WTC11 (cell line): ENCODE measurements at regions not wholly inside any gene's neighbourhood (a gene's known extent, or its start where the extent isn't known, plus 50 kb on each side); places are given as distances from the start of the nearest gene placed in this dataset.

Source experiments
- ATAC-seq: fragments of 200-7000 bp; cut with Tn5 transposase; 2 replicates; pipeline ENCODE4 v1.10.0; 2021; ENCODE audit warnings: mild to moderate bottlenecking, moderate library complexity
- CTCF ChIA-PET: fragments of 300-600 bp; sonication (Branson Sonifier 250); formaldehyde crosslinking; loops from one replicate; lab custom pipeline; 2021; ENCODE audit warnings: antibody characterized with exemption; lab: Charles Lee
- POLR2A ChIA-PET: fragments of 350-600 bp; sonication (Branson Sonifier 250); formaldehyde crosslinking; loops from one replicate; lab custom pipeline; 2021; ENCODE audit warnings: antibody characterized with exemption; lab: Charles Lee
- DNase-seq: peaks from one replicate; pipeline ENCODE4 v3.0.0; 2021; ENCODE audit warnings: low spot score
- H3K27ac Mint-ChIP-seq: 2 replicates; pipeline ENCODE4 v1.8.0; 2021; ENCODE audit warnings: mixed read lengths
- H3K27me3 Mint-ChIP-seq: 2 replicates; pipeline ENCODE4 v1.8.0; 2021; ENCODE audit warnings: low read depth, mild to moderate bottlenecking, moderate library complexity, mixed read lengths
- H3K36me3 Mint-ChIP-seq: 2 replicates; pipeline ENCODE4 v1.8.0; 2021; ENCODE audit warnings: mixed read lengths
- H3K4me1 Mint-ChIP-seq: 2 replicates; pipeline ENCODE4 v1.8.0; 2022; ENCODE audit warnings: mixed read lengths
- H3K4me3 Mint-ChIP-seq: 2 replicates; pipeline ENCODE4 v1.8.0; 2021; ENCODE audit warnings: mild to moderate bottlenecking, moderate library complexity, mixed read lengths
- H3K9me3 Mint-ChIP-seq: 2 replicates; pipeline ENCODE4 v1.8.0; 2021; ENCODE audit warnings: mixed read lengths
- ESRRA ChIP-seq: sonication (generic); formaldehyde crosslinking; IDR thresholded peaks from 2 replicates; pipeline ENCODE4 v1.8.1; 2022; ENCODE audit warnings: mild to moderate bottlenecking, missing genetic modification reagents, borderline replicate concordance
- GRHL2 ChIP-seq: fragments of 250-450 bp; sonication (Bioruptor Pico); IDR thresholded peaks from 2 replicates; pipeline ENCODE4 v1.8.0; 2022; ENCODE audit warnings: mild to moderate bottlenecking, moderate library complexity; ENCODE audit not compliant: insufficient replicate concordance, severe bottlenecking
- GTF2I ChIP-seq: fragments of 250-450 bp; sonication (Bioruptor Pico); conservative IDR thresholded peaks from 2 replicates; pipeline ENCODE4 v1.4.0; 2021; ENCODE audit warnings: mild to moderate bottlenecking
- HMGA2 ChIP-seq: fragments of 250-450 bp; sonication (Bioruptor Pico); IDR thresholded peaks from 2 replicates; pipeline ENCODE4 v1.4.0; 2021; ENCODE audit warnings: mild to moderate bottlenecking, moderate library complexity
- MXD4 ChIP-seq: fragments of 250-450 bp; sonication (Bioruptor Pico); IDR thresholded peaks from 2 replicates; pipeline ENCODE4 v1.8.0; 2021; ENCODE audit warnings: mild to moderate bottlenecking, moderate library complexity, borderline replicate concordance
- OVOL2 ChIP-seq: fragments of 250-450 bp; sonication (Bioruptor Pico); IDR thresholded peaks from 2 replicates; pipeline ENCODE4 v1.9.0; 2021; ENCODE audit warnings: mild to moderate bottlenecking, borderline replicate concordance
- SMAD3 ChIP-seq: sonication (generic); formaldehyde crosslinking; IDR thresholded peaks from 2 replicates; pipeline ENCODE4 v1.8.0; 2022; ENCODE audit warnings: missing genetic modification reagents, mild to moderate bottlenecking, borderline replicate concordance
- TCF7 ChIP-seq: sonication (generic); formaldehyde crosslinking; IDR thresholded peaks from 2 replicates; pipeline ENCODE4 v1.8.0; 2022; ENCODE audit warnings: mild to moderate bottlenecking, low read depth, missing genetic modification reagents, moderate library complexity
- ZNF121 ChIP-seq: sonication (generic); formaldehyde crosslinking; IDR thresholded peaks from 2 replicates; pipeline ENCODE4 v1.8.0; 2023; ENCODE audit warnings: missing genetic modification reagents
- ZNF671 ChIP-seq: fragments of 250-450 bp; sonication (Bioruptor Pico); IDR thresholded peaks from 2 replicates; pipeline ENCODE4 v1.8.0; 2021; ENCODE audit warnings: mild to moderate bottlenecking
- TF ChIP-seq, protein P1 (sequence below): sonication (generic); formaldehyde crosslinking; IDR thresholded peaks from 2 replicates; pipeline ENCODE4 v1.8.1; 2023; ENCODE audit warnings: mild to moderate bottlenecking, missing genetic modification reagents, borderline replicate concordance
- TF ChIP-seq, protein P2 (sequence below): sonication (generic); formaldehyde crosslinking; IDR thresholded peaks from 2 replicates; pipeline ENCODE4 v1.8.1; 2022; ENCODE audit warnings: low read depth, mild to moderate bottlenecking, moderate library complexity, missing genetic modification reagents, borderline replicate concordance
- TF ChIP-seq, protein P3 (sequence below): fragments of 250-450 bp; sonication (Bioruptor Pico); IDR thresholded peaks from 2 replicates; pipeline ENCODE4 v1.9.0; 2021; ENCODE audit warnings: mild to moderate bottlenecking
- TF ChIP-seq, protein P4 (sequence below): sonication (generic); formaldehyde crosslinking; IDR thresholded peaks from 2 replicates; pipeline ENCODE4 v1.8.0; 2022; ENCODE audit warnings: mild to moderate bottlenecking, missing genetic modification reagents

DNA sequence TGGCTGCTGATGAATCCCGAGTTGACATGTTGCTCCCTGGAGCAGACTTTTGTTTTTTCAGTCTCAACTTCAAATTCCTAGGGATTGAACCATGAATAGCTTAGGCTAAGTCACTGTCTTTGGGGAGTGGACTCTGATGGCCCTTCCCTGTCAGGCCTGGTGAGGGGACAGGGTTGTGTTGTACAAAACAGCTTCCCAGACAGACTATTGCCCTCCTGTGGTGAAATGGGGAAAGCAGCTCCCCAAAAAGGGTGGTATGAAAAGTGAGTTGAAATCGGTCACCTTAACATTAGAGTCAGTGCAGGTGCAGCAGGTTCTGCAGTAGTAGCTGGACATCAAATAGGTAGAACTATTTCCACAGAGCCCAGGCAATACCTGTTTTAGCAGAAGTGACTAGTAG is 775.6 kb downstream of the ROBO2 start:
- CTCF ChIA-PET = interaction anchor here (0.9 to 1.6 kb wide), 7 partner anchors 9 to 830 kb away, joined by 3 to 7 read pairs (median 3); no protein-coding TSS in a partner anchor
- ATAC-seq (peak; percentile 84), DNase-seq (peak; percentile 44)
- Mint-ChIP-seq H3K4me3 (no peak overlapping the region), H3K36me3 (no peaks in the 10 kb centered on the region), H3K4me1 (peaks cover 7% of the 10 kb centered on the region), H3K27me3 (no peaks in the 10 kb centered on the region), H3K27ac (no peak overlapping the region), H3K9me3 (0 out of 2 replicates have a peak, but pooled peaks cover 3% of the 10 kb centered on the region)
- POLR2A ChIA-PET = no interaction called here
- TF ChIP-seq, protein P1, sequence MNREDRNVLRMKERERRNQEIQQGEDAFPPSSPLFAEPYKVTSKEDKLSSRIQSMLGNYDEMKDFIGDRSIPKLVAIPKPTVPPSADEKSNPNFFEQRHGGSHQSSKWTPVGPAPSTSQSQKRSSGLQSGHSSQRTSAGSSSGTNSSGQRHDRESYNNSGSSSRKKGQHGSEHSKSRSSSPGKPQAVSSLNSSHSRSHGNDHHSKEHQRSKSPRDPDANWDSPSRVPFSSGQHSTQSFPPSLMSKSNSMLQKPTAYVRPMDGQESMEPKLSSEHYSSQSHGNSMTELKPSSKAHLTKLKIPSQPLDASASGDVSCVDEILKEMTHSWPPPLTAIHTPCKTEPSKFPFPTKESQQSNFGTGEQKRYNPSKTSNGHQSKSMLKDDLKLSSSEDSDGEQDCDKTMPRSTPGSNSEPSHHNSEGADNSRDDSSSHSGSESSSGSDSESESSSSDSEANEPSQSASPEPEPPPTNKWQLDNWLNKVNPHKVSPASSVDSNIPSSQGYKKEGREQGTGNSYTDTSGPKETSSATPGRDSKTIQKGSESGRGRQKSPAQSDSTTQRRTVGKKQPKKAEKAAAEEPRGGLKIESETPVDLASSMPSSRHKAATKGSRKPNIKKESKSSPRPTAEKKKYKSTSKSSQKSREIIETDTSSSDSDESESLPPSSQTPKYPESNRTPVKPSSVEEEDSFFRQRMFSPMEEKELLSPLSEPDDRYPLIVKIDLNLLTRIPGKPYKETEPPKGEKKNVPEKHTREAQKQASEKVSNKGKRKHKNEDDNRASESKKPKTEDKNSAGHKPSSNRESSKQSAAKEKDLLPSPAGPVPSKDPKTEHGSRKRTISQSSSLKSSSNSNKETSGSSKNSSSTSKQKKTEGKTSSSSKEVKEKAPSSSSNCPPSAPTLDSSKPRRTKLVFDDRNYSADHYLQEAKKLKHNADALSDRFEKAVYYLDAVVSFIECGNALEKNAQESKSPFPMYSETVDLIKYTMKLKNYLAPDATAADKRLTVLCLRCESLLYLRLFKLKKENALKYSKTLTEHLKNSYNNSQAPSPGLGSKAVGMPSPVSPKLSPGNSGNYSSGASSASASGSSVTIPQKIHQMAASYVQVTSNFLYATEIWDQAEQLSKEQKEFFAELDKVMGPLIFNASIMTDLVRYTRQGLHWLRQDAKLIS (CRISPR knock-in tag) = no peak
- peak; percentile 77; the same call in 1 of the 2 replicates for TF ChIP-seq ZNF121 (CRISPR knock-in tag)

DNA sequence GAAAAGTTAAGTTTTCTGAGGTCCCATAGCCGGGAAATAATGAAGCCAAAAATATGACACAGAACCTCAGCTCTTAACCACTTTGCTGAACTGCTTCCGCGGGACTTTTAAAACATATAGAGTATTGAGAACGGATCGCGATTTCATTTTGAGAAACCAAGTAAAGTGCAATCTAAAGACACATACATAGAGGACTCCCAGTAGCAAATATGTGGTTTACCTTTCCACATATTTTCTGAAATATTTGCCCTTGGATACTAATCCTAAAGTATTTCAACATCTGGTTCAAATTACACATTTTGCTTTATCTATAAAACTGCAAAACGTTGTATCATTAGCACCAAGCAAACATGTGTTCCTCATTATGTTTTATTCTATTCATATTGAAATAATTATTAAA is 776.5 kb downstream of the ROBO2 start:
- no peak for TF ChIP-seq MXD4 (CRISPR knock-in tag)
- TF ChIP-seq SMAD3 (CRISPR knock-in tag) = no peak
- TF ChIP-seq GRHL2 (CRISPR knock-in tag) = no peak
- TF ChIP-seq, protein P1 (CRISPR knock-in tag) = no peak
- TF ChIP-seq ESRRA = no peak
- no peak for TF ChIP-seq GTF2I
- no peak for TF ChIP-seq OVOL2 (CRISPR knock-in tag)
- TF ChIP-seq ZNF671 (CRISPR knock-in tag) = no peak
- TF ChIP-seq HMGA2 (CRISPR knock-in tag) = no peak
- TF ChIP-seq, protein P2, sequence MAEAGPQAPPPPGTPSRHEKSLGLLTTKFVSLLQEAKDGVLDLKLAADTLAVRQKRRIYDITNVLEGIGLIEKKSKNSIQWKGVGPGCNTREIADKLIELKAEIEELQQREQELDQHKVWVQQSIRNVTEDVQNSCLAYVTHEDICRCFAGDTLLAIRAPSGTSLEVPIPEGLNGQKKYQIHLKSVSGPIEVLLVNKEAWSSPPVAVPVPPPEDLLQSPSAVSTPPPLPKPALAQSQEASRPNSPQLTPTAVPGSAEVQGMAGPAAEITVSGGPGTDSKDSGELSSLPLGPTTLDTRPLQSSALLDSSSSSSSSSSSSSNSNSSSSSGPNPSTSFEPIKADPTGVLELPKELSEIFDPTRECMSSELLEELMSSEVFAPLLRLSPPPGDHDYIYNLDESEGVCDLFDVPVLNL = no peak
- TF ChIP-seq TCF7 = no peak
- TF ChIP-seq, protein P3, sequence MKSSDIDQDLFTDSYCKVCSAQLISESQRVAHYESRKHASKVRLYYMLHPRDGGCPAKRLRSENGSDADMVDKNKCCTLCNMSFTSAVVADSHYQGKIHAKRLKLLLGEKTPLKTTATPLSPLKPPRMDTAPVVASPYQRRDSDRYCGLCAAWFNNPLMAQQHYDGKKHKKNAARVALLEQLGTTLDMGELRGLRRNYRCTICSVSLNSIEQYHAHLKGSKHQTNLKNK (CRISPR knock-in tag) = no peak
- TF ChIP-seq, protein P4, sequence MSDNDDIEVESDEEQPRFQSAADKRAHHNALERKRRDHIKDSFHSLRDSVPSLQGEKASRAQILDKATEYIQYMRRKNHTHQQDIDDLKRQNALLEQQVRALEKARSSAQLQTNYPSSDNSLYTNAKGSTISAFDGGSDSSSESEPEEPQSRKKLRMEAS = no peak
- H3K36me3 Mint-ChIP-seq = no peaks in the 10 kb centered on the region
- DNase-seq (no peak), ATAC-seq (no peak)
- H3K9me3 Mint-ChIP-seq = 0 out of 2 replicates have a peak, but pooled peaks cover 3% of the 10 kb centered on the region
- H3K4me1 Mint-ChIP-seq = peaks cover 8% of the 10 kb centered on the region
- POLR2A ChIA-PET = no interaction called here
- no peak overlapping the region for H3K4me3 Mint-ChIP-seq
- no peaks in the 10 kb centered on the region for H3K27me3 Mint-ChIP-seq
- CTCF ChIA-PET = no interaction called here
- no peak overlapping the region for H3K27ac Mint-ChIP-seq
